Mucosa of gallbladder (tissue), 1 donor: ENCODE measurements at regions not wholly inside any gene's neighbourhood (a gene's known extent, or its start where the extent isn't known, plus 50 kb on each side); places are given as distances from the start of the nearest gene placed in this dataset.

Experiments used
- DNase-seq: peaks from one replicate; pipeline ENCODE4 v3.0.0-alpha.2; 2020; ENCODE audit warnings: low spot score
- donor health status: DM: no; HTN: no; CAD: no.

DNA sequence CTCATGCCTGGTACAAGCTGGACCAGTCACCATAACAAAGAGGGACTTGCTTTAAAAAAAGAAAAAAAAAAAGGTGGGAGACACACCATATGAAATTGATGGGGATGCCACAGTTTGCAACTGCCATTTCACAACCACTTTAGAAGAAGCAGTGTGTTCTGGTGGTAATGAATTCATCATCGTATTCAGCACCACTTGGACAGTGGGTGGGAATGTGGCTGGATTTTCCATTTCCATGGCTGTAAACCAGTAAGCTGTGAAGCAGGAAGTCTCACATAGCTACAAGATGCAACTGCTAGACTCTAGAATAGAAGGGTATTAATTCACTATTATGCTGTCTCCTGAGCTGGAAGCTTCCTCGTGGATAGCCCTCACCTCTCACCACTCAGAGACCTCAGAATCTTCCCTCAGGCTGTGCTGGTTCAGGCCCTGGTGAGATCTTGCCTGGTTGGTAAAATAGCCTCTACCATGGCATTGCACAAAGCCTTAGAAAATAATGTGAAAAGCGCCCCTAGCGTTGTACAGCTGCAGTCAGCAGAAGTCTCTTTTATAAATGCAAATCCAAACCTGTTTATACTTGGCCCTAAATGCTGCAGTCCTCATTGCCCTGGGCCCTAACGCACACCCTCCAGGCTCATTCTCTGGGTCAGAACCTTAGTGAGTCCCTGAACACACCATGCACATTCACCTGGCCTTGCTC is 150.7 kb downstream of the KCTD15 start:
- no peak for DNase-seq

DNA sequence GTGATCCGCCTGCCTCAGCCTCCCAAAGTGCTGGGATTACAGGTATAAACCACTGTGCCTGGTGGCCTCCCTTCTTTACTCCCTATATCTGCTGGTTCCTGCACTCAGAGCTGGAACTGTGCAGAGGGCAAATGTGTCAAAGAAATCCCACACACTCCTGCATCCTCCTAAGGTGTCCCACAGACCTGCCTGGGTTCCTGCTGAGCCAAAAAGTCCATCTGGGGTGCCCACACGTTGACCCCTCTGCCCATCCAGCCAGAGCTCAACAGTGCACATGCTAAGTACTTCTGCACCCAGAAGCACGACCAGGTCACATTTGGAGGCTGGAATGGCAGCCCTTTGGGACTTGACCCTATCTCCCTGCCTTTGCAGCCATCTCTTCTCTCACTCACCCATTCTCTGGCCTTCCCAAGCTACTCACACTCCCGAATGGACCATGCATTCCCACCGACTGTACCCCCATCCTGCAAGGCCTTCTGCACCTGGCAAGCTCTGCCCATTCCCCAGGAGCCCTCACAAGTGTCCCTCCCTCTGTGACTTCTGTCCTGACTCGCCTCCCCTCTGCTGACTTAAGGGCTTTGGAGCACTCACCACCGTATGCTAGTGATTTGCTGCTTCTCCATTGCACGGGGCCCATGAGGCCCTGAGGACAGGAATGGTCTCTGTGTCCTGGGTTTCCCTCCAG is 152.1 kb downstream of the KCTD15 start:
- no peak for DNase-seq

DNA sequence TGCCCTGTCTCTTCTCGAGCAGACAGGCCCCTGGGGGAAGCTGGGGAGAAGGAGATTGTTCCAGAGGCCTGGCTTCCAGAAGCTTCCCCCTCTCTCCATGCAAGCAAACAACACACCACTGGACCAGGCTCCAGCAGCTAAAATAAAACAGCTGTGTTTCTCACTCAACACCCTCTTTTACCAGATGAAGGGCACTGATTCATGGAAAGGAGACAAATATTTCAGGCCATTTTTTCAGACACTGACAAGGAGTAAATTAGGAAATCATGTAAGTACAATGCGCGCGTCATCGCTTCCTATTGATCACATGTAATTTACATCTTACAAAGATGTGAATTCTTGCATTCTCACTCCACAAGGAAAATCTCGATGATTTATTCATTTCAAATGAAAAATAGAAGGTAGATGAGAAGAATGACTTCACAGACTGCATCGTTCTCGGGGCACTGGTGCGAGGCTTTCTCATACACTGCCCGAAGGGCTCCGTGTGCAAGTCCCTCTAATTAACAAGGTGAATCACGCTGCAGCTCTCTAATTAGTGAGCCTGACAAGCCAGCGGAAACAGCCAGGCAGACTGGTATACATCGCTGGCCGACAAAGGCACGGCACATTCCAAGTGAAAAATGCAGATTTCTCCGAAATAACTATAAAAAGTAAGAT is 153.6 kb downstream of the KCTD15 start:
- no peak for DNase-seq

DNA sequence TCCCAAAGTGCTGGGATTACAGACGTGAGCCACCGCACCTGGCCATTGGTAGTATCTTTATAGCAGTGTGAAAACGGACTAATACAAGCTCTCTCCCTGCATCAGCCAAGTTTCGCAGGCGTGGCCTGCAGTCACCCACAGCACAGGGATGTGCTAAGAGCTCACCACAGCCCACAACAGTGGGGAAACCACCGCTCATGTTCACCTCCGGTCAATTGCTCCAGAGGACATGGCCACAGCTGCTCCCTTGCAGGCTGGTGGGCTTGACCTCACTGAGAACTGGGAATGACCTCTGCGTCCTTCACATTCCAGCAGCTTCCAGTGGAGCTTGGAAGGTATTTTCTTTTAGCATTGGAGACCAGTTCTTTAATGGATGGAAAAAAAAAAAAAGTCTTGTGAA is 156.4 kb downstream of the KCTD15 start:
- no peak for DNase-seq

DNA sequence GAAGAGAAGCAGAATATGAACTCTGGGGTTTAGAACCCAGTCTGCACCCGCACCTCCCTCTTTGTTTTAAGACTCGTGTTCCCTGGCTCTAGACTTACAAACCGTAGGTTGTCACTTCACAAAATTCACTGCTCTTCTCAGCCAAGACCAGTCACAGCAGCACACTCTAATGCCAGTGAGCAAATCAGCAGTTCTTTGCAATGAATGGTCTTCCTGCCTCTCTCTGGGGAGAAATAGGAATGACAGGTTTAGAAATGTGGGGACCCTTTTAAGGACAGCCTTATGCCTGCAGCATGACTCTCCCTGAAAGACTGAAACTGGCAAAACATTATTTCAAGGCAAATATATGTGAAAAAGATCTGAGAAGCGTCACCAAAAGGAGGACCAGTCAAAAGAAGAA is 156.9 kb downstream of the KCTD15 start:
- no peak for DNase-seq

DNA sequence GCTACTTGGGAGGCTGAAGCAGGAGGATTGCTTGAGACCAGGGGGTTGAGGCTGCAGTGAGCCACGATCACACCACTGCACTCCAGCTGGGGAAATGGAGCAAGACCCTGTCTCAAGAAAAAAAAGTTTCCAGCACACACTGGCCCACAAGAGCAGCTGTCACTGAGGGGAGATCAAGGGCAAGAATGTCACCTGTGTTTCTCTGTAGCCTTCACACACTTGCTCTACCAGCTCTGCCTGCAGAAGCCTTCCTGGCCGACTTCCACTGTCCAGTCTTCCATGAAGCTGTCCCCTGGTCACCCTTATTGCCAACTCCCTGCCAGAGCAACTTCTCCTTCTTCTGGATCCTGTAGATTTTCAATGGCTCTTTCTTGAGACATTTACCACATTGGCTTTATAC is 158.0 kb downstream of the KCTD15 start:
- DNase-seq, result no peak

DNA sequence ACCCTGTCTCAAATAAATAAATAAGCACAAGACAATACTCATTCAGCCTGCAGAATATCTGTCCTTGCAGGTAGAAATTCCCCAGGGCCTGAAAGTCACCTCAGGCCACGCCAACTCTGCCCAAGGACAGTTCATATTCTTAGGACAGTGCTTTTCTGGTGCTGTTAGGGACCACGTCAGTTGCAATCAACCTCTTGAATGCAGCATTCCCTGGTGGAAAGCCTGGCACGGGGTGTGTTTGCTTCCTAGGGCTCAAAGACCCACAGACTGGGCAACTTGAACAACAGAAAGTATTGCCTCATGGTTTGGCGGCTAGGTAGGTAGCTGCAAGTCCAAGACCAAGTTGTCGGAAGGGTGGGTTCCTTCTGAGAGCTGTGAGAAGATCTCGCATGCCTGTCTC is 160.3 kb downstream of the KCTD15 start:
- DNase-seq, result peak; percentile 4

DNA sequence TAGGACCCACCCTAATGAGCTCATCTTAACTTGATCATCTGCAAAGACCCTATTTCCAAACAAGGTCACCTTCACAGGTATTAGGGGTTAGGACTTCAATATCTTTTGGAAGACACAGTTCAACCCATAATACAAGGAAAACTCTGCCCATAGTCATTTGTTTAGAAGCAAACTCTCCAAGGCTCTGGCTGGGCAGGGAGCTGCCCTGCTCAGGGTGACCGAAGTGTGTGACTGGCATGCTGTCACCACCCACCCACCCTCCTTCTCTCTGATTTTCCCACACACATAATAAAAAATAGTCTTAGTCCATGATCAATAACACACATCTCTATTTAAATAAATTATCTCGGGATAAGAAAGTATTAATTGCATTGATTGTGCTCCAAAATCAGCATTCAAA is 161.1 kb downstream of the KCTD15 start:
- DNase-seq, result peak; percentile 6

DNA sequence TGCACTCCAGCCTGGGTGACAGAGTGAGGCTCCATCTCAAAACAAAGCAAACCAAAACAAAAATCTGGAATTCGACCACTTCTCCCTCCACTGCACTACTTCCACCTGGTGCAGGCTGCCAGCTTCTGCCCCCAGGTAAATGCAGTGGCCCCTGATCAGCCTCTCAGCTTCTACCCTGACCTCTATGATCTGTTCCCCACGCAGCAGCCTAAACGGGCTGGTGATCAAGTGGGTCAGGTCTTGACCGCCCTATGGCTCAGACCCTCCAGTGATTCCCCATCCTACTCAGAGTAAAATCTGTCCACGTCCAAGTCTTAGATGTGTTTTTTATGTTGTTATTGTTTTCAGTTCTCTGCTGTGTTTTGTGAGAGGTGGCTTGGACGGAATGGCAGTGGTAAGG is 163.9 kb downstream of the KCTD15 start:
- DNase-seq, result no peak

DNA sequence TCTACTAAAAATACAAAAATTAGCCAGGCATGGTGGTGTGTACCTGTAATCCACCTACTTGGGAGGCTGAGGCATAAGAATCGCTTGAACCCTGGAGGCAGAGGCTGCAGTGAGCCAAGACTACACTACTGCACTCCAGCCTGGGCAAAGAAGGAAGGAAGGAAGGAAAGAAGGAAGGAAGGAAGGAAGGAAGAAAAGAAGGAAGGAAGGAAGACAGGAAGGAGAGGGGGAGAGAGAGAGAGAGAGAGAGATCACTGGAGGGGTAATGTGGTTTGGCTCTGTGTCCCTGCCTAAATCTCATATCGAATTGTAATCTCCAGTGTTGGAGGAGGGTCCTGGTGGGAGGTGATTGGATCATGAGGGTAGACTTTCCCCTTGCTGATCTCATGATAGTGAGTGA is 165.5 kb downstream of the KCTD15 start:
- DNase-seq, result no peak

DNA sequence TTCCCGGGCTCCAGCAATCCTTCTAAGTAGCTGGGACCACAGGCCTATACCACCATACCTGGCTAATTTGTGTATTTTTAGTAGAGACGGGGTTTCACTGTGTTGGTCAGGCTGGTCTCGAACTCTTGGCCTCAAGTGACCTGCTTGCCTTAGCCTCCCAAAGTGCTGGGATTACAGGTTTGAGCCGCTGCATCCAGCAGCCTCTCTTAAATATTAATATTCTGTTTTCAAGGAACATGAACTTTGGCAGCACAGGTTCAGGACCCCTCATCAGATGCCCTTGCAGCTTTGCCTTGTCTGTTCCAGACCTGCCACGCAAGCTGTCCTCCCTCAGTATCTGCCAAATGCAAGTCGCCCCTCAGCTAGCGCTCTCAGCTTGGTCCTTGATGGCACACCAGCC is 166.8 kb downstream of the KCTD15 start:
- DNase-seq, result no peak

DNA sequence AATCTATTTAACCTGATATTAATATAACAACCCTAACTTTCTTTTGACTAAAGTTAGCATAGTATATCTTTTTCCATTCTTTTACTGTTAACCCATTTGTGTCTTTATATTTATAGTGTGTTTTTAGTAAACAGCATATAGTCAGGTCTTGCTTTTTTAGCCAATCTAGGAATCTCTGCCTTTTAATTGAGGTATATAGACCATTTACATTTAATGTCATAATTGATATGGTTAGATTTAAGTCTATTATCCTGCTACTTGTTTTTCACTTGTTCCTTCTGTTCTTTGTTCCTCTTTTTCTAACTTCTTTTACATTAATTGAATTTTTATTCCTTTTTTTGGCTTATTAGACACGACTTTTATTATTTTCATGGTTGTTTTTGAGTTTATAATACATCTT is 174.4 kb downstream of the KCTD15 start:
- no peak for DNase-seq

DNA sequence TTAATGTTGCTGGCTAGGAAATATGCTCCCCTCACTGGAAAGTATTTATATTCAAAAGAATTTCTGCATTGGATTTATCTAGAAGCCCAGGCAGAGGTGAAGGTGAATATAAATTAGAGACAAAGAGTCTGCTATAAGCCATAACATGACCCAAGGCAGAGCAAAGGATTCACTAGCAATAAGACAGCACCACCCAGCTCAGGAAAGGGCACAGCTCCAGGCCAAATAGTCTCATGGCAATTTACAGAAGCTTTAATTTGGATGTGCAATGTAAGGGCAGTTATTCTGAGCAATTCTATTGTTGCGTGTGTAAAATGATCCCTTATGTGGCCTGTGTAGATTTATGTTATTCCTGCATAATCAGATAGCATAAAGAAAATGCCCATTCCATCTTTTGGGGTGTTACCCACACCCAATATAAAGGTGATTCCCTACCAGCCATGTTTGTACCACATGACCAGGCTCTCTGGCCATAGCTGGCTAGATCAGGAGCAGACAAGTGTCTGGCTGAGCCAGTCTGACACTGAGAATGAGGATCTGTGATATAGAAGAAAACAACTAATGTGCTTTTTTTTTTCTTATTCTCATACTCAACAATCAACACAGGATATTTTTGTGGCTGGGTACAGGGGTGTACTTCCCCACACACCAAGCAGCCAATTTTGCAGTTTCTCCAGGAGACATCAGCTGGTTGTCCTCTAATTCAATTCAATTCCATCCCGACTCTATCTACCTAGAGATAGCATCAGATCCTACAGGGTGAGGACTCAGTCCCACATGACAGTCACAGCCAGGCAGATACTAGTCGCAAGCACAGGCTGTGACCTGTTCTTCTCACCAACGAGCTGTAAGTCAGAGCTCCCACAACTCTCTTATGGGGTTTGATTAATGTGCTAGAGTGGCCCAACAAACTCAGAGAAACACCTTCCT is 181.4 kb downstream of the KCTD15 start:
- DNase-seq, result no peak

DNA sequence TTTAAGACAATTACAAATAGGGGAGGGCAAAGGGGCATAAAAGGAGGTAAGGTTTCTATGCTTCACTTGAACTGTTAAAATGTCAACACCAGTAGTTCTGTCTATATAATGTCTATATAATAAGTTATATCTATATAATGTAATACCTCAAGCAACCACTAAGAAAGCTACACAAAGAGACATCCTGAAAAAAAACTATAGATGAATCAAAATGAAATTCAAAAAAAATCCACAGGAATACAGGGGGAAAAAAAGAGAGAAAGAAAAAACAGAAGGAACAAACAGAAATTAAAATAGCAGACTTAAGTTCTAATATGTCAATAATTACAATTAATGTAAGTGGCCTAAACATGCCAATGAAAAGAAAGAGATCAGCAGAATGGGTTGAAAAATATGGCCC is 186.0 kb downstream of the KCTD15 start:
- DNase-seq, result no peak

DNA sequence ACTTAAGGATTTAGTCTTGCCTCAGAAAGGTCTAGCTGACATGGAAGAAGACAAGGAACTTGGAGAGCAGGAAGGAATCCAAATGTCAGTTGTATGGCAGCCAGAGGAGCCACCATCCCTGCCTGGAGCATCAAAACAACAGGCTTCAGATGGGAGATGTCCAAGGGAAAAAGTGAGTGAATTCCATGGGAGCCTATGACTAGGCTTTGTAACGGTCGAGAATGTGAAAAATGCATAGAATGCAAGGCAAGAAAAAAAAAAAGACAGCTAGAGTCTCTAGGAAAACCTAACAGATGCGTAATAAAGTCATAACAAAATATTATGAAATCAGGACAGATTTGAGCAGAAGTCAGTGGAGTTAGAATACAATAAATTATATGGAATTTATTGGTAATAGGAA is 183.7 kb upstream of the LSM14A start:
- DNase-seq, result no peak

DNA sequence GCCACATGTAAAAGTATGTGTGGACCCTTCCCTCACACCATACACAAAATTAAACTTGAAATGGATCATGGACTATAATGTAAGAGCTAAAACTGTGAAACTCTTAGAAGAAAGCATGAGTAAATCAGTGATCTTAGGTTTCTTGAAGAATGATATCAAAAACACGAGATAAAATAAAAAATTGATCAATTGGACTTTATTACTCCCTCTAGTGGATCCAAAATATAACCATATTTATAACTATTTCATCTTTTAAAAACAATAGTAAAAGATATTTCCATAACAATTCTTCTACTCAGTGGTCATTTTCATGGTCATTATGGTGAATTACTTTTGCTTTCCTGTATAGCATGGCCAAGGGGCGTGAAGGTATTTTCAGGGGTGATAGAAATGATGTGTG is 174.6 kb upstream of the LSM14A start:
- DNase-seq, result no peak

DNA sequence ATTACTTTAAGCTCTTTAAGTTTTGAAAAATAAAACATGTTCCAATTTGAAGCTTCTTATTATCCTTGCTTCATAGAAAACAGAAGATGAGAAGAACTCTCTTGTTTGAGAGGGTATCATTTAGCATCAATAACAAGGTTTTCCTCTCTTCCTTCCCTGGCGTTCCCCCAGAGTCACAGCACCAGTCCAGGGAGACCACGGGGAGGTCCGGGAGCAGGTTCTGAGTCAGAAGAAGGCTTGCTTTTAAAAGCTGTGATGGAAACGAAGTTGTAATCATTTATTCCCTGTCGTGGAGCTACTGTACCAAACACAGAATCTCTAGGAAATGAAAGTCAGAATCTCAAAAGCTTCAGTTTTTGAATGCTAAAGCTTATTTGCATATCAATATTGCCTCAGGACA is 174.0 kb upstream of the LSM14A start:
- no peak for DNase-seq

DNA sequence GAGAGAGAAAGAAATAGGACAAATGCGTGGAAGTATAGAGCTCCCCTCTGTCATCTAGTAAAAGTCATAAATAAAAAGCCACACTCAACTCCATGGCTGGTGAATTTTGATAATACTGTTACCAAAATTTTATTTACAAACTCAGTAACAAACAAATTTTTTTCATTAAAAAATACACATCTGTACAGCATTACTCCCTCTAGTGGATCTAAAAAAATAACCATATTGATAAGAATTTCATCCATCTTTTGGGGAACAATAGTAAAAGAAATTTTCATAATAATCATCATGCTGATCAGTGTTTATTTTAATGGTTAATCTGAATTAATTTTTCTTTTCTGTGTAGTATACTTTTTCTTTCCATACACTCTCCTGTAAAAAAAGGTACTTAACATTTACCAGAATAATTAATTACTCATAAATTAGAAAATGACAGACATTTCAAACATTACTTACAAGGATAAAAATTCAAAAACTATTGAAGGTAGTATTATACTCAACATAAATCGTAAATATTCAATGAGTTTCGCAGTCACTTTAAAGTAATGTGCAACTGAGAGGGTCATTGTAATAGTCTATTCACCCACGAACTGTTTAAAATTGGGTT is 173.5 kb upstream of the LSM14A start:
- no peak for DNase-seq

DNA sequence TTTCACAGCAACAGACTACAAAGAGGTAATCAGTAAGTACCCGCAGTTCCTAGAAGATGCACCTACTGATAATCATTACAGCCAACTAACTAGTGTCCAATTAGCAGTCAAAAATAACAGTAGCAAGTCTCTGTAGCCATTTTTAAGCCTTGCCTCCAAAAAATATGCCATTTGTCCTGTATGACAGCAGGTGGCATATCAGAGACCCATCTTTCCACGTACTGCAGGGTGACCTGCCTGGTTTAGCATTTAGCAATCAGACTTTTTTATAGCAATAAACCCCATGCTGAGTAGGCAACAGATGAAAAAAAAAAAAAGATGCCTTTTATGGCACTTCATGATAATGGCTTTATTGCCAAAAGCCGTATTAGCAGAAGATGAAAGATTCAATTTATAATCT is 155.3 kb upstream of the LSM14A start:
- DNase-seq, result no peak

DNA sequence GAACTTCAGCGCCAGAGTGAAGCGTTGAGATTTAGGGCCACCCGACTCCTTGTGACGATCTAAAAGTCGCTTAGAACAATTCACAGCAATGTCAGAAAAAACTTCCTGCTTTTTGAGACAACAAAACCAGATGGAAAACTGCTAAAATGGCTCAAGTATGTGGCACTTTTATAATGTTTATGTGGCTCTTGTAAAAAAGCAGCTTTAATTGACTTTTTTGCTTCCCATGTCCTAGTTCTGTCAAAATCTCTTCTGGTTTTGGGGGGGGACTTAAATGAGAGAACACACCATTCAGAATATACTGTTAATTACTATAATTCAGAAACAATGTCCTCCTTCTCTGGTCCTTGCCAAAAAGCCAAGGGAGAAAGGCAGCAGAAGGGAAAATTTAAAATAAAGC is 154.7 kb upstream of the LSM14A start:
- DNase-seq, result no peak

DNA sequence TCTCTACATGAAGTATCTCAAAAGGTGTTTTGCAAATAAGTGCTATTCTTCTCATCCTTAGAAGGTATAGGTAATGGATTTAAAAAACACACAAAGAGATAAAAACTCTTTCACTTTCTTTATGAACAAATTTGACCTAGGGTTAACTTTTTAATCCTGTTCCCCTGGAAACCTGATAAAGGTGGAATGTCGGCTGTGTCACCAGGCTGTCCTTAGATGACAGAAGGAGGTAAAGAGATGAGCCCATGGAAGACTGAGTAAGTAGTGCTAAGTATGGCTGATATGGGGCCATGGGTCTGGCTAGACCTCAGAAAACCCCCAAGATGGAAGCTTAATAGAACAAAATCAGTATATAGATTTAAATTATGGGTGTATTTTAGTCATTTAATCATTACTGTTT is 153.8 kb upstream of the LSM14A start:
- no peak for DNase-seq

DNA sequence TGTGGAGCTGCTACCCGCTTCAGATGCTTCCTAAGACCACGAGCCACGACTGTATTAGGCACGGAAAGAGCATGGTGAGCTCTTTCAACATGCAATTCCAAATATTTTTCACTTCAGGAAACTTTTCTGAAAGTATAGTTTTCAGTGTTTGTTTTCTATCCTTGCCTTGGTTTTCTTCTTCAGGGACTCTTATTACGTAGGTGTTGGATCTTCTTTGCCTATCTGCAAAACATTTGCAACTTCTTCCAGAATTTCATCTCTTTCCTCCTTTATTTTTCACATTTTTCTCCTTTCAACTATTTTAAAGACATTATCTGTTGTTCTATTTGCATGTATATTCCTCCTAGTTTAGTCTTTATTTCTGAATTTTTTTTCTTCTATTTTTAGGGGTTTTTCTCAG is 148.9 kb upstream of the LSM14A start:
- DNase-seq, result no peak
